ENCODE measurements at regions not wholly inside any gene's neighbourhood (a gene's known extent, or its start where the extent isn't known, plus 50 kb on each side); places are given as distances from the start of the nearest gene placed in this dataset.

DNA sequence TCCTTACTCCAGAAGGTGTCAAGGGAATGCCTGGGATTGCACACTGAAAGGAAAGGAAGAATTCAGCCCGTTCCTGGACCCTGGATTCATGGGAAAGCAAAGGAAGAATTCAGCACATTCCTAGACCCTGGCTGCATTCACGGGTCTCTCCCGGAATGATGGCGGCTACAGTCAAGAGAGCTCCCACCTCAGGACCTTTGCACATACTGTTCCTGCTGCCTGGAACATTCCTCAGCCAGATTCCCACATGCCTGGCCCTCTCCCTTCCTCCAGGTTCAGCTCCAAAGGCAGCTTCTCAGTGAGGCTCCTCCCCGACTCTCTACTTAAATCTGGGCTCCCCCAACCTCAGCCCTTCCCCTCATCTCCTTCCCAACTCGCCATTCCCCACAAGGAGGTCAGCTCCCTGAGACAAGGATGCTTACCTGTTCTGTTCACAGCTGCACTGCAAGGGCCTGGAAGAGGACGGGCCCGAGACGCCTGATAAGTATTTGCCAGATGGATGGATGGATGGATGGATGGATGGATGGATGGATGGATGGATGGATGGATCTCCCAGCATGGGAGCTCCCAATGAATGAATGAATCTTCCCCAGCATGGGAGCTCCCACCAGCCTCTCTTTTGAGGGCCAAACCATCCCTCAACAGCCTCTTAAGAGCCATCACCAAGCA lies 77.4 kb downstream of the NCOR2 start:
- POLR2A ChIA-PET, result no interaction called here
- Histone ChIP-seq H3K4me2 (ENCODE audit: low read length) (no peak overlapping the region), H2AFZ (ENCODE audit: low read depth, low read length, poor library complexity, severe bottlenecking) (no peak overlapping the region), H3K4me3 (replicated peaks in 1 of 2; ENCODE audit: low read depth in 1 of 2, low read length in 2 of 2) (no peak overlapping the region), H3K27ac (ENCODE audit: low read depth, low read length) (no peak overlapping the region), H3K9ac (ENCODE audit: low read length) (no peak overlapping the region), H3K9me3 (ENCODE audit: control insufficient read depth in 1 of 2, insufficient read depth in 1 of 2, low read depth in 1 of 2, low read length in 2 of 2) (no peaks in the 10 kb centered on the region), H3K36me3 (ENCODE audit: control insufficient read depth in 1 of 2, insufficient read depth in 2 of 2, low read length in 2 of 2) (no peaks in the 10 kb centered on the region; a peak in 1 of 4 replicates), H3K9me2 (ENCODE audit: insufficient read depth) (no peaks in the 10 kb centered on the region), H3K27me3 (ENCODE audit: insufficient read depth, low read length) (no peaks in the 10 kb centered on the region), H3K79me2 (ENCODE audit: insufficient read depth, low read length) (peaks cover 26% of the 10 kb centered on the region; the same call in 1 of the 2 replicates), H4K20me1 (ENCODE audit: insufficient read depth) (no peaks in the 10 kb centered on the region), H3K4me1 (ENCODE audit: control insufficient read depth in 1 of 2, insufficient read depth in 2 of 2, low read length in 2 of 2) (no peaks in the 10 kb centered on the region)
- intact Hi-C loops (cut with micrococcal nuclease), result no loop called here
- TF ChIP-seq EZH2 (IDR thresholded peaks at IDR 0.05) (no peak), SP1 (IDR thresholded peaks at IDR 0.05; ENCODE audit: low read depth) (no peak), RAD21 (IDR thresholded peaks at IDR 0.05; ENCODE audit: low read depth) (no peak), ZNF274 (IDR thresholded peaks at IDR 0.05; ENCODE audit: low read depth, low read length) (no peak), EGR1 (IDR thresholded peaks at IDR 0.05; ENCODE audit: low read depth) (no peak), POLR2AphosphoS5 (IDR thresholded peaks at IDR 0.05; ENCODE audit: low read depth, low read length) (no peak)
- no TSS peak for BruUV-seq (replicated peaks)
- ATAC-seq, result no peak
- DNase-seq (ENCODE audit: low read depth, low spot score), result no peak
- RAD21 ChIA-PET (ENCODE audit: low non-redundant PET in 1 of 2, low total read pairs in 2 of 2, uncharacterized antibody in 2 of 2, unreplicated experiment in 2 of 2), result no interaction called here
- CTCF ChIA-PET, result no interaction called here

DNA sequence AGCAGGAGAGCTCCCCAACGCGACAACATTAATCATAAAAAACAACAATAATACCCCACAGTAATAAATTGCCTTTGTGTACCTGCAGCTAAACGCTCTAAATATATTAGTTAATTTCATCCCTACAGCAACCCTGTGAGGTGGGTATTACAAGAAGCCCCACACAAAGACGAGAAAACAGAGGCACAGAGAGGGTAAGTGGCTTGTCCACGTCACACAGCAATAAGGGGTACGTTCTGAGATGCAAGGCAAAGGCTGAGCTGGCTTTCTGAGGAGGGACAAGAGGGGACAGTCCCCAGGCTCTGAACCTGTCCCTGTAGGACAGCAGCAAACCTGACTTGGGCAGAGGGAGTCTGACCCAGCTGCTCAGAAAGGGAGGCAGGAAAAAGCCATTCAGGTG lies 78.2 kb downstream of the NCOR2 start:
- Histone ChIP-seq H3K27me3 (ENCODE audit: insufficient read depth, low read length) (no peaks in the 10 kb centered on the region), H3K9me2 (ENCODE audit: insufficient read depth) (no peaks in the 10 kb centered on the region), H3K4me2 (ENCODE audit: low read length) (no peak overlapping the region), H3K79me2 (ENCODE audit: insufficient read depth, low read length) (peaks cover 26% of the 10 kb centered on the region; the same call in 1 of the 2 replicates), H3K9me3 (ENCODE audit: control insufficient read depth in 1 of 2, insufficient read depth in 1 of 2, low read depth in 1 of 2, low read length in 2 of 2) (no peaks in the 10 kb centered on the region), H4K20me1 (ENCODE audit: insufficient read depth) (no peaks in the 10 kb centered on the region), H3K27ac (ENCODE audit: low read depth, low read length) (no peak overlapping the region), H3K4me3 (replicated peaks in 1 of 2; ENCODE audit: low read depth in 1 of 2, low read length in 2 of 2) (no peak overlapping the region), H3K9ac (ENCODE audit: low read length) (no peak overlapping the region), H3K4me1 (ENCODE audit: control insufficient read depth in 1 of 2, insufficient read depth in 2 of 2, low read length in 2 of 2) (no peaks in the 10 kb centered on the region), H2AFZ (ENCODE audit: low read depth, low read length, poor library complexity, severe bottlenecking) (no peak overlapping the region), H3K36me3 (ENCODE audit: control insufficient read depth in 1 of 2, insufficient read depth in 2 of 2, low read length in 2 of 2) (no peaks in the 10 kb centered on the region)
- RAD21 ChIA-PET (ENCODE audit: low non-redundant PET in 1 of 2, low total read pairs in 2 of 2, uncharacterized antibody in 2 of 2, unreplicated experiment in 2 of 2), result no interaction called here
- BruUV-seq (replicated peaks), result no TSS peak
- no peak for ATAC-seq
- TF ChIP-seq RAD21 (IDR thresholded peaks at IDR 0.05; ENCODE audit: low read depth), result no peak
- TF ChIP-seq YY1 (IDR thresholded peaks at IDR 0.05; ENCODE audit: extremely low read depth, insufficient replicate concordance, low read depth, low read length), result no peak
- no peak for TF ChIP-seq ZNF274 (IDR thresholded peaks at IDR 0.05; ENCODE audit: low read depth, low read length)
- POLR2A ChIA-PET, result no interaction called here
- CTCF ChIA-PET, result no interaction called here
- intact Hi-C loops (cut with micrococcal nuclease), result no loop called here
- DNase-seq (ENCODE audit: low read depth, low spot score), result no peak
